HG03066 (cell line): ENCODE measurements at regions not wholly inside any gene's neighbourhood (a gene's known extent, or its start where the extent isn't known, plus 50 kb on each side); places are given as distances from the start of the nearest gene placed in this dataset.
"Not testable (repeated sequence)": the region's sequence is repeated elsewhere in the genome, so short reads cannot be mapped to it uniquely, and the experiment has no call there.

Source experiments
- ATAC-seq: cut with Tn5 transposase; IDR thresholded peaks from one replicate; pipeline ENCODE4 v1.9.1; 2021; ENCODE audit warnings: low read depth; ENCODE audit not compliant: unreplicated experiment

- no peak for ATAC-seq
Measured at GRCh38 chr7:125195156-125195555, 265.5 kb upstream of the POT1 start.

GRCh38 chr7:125193263-125193662 lies 263.6 kb upstream of the POT1 start:
- ATAC-seq: no peak

DNA sequence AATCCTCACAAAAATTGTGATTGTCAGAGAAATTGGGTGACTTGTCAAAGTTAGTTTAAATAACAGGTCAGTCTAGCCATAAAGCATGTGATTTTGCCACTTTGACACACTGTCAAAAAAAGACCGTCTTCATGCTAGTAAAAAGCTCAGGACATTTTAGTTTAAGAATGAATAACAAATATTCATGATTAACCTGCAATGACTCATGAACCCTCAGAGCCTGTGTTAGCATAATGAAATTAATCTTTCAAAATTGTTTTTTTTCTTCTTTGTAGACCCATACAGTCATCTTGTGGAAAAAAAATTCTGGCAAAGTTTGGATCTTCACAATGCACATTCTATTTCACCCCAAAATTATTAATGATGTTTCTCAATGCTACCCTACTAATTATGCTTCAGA lies 255.2 kb upstream of the POT1 start:
- ATAC-seq: no peak

- ATAC-seq: not testable (repeated sequence)
Measured at GRCh38 chr7:125181569-125182267, 252.1 kb upstream of the POT1 start.

DNA sequence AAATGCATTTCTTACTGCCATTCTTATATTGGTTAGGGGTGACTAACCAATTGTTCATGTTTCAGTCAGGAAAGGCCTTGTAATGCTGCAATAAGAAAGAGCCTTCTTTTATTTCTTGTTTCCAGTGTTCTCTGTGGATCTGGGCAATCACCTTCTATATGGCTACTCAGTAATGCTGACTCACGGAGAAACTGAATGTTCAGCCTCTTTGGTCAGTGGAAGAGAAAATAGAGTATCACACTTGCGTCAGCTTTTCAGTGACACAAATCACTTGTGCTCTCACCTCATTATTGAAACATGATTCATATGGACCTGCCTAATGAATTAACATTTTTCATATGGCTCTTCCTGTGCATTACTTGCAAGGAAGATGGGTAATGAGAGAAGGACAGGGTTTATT lies 243.9 kb upstream of the POT1 start:
- ATAC-seq: no peak

GRCh38 chr7:125169088-125169487 lies 239.5 kb upstream of the POT1 start:
- no peak for ATAC-seq

DNA sequence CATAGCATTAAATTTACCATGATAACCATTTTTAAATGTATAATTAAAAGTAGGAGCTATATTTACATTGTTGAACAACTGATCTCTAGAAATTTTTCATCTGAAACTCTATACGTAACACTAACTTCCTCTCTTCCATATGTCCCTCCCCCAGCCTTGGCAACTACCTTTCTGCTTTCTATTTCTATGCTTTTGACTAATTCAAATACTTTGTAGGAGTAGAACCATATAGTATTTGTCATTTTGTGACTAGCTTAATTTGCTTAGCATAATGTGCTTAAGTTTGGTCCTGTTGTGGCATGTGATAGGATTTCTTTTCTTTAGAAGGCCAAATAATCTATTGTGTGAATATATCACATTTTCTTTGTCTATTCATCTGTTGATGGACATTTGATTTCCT lies 225.3 kb upstream of the POT1 start:
- ATAC-seq: no peak

DNA sequence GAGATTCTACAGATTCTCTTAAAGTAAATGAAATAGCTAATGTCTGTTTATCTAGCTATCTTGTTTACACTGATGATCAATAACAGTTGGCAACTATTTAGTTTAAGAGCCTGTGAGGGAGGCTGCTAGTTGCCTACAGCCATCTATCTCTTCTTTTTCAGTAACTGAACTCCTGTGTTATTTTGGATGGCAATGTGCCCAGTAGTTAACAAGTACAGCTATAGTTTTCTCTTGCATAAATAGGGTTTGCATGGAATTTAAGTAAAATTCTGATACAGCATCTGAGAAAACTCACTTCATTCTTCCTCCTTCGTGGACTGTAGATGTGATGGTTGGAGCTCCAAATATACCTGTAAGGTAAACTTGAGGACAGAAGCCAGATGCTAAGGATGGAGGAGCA lies 219.5 kb upstream of the POT1 start:
- no peak for ATAC-seq

DNA sequence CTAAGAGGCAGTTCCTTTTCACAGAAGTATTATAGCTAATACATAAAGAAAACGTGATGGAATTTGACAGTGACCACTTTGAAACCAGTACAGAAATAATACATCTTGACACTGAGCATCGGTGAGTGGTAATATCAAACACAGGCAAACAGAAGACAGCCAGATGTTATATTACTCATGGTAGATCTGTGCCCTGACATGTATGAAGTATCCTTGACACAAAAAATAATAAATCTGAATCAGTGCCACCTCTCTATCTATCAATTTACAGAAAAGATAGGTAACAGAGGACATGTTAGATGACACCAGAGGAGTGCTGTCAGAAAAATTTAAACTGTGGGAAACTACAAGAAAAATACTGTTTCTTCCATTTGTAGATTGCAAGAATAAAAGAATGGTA lies 217.4 kb upstream of the POT1 start:
- ATAC-seq: no peak

DNA sequence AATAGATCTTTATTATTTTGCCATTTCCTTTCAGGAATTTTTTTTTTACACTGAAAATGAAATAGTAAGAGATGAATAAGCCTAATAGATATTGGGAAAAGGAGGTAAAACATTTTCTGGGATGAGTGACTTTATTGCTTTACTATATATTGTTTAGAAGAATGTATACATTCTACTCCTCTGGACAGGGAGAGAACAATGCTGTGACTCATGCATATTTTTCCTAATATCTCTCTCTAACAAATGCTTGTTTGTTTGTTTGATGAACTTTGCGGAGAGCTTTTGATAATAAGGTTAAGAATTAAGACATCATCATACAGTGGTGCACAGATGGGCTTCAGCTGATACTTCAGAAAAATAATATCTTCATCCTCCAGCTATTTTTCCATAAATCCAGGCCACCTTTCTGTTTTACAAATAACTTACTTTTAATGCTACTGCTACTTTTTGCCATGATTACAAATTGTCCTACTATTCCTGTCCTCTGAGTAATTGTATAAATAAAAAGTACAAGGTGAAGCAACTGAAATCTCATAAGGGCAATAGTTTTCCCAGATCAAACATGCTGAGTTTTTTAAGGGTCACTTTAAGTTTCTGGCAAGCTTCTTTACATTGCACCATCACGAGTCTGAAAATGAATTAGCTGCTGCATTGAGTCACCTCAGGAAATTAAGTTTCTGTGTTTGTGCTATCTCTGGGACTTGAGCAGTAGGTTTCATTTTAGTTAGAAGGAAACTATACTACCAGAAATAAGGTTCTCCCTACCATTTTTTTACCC lies 207.3 kb upstream of the POT1 start:
- no peak for ATAC-seq

- ATAC-seq: no peak
Measured at GRCh38 chr7:125136341-125136740, 206.7 kb upstream of the POT1 start.

GRCh38 chr7:125130173-125130572 lies 200.5 kb upstream of the POT1 start:
- ATAC-seq: no peak

DNA sequence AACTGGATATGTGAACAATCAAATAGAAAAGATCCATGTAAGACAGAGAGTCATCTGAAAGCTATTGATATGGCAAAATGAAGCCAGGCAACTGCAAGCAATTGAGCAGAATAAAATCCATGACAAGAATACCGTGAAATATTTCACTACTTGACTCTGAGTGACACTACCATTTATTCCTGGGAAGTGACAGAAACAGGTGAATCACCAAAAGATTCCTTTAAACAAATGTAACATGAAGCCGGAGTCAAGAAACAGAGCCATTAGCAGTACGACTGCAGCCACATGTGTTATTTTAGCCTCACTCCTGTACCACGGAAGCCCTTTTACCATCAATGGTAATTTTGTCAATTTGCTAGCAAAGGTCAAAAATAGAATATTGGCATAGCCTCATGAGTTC lies 197.7 kb upstream of the POT1 start:
- ATAC-seq: no peak

GRCh38 chr7:125126376-125126775 lies 196.8 kb upstream of the POT1 start:
- ATAC-seq: no peak

DNA sequence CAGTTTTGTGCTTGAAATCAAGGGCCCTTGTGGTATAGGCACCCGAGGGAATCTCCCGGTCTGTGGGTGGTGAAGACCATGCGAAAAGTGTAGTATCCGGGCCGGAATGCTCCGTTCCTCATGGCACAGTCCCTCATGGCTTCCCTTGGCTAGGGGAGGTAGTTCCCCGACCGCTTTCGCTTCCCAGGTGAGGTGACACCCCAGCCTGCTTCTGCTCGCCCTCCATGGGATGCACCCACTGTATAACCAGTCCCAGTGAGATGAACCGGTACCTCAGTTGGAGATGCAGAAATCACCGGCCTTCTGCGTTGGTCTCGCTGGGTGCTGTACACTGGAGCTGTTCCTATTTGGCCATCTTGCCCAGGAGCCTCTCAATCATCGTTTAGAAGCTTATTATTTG lies 195.7 kb upstream of the POT1 start:
- no peak for ATAC-seq

GRCh38 chr7:125122173-125122572 lies 192.5 kb upstream of the POT1 start:
- no peak for ATAC-seq

GRCh38 chr7:125119559-125120115 lies 190.0 kb upstream of the POT1 start:
- ATAC-seq: no peak

DNA sequence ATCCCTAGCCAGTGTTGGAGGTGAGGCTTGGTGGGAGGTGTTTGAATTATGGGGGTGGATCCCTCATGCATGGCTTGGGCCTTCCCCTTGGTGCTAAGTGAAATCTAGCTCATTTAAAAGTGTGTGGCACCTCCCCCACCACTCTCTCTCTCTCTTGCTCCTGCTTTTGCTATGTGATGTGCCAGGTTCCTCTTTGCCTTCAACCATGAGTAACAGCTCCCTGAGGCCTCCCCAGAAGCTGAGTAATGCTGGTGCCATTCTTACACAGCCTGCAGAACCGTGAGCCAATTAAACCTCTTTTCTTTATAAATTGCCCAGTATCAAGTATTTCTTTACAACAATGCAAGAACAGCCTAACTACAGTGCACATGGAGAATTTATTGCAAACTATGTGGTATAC lies 188.8 kb upstream of the POT1 start:
- no peak for ATAC-seq

GRCh38 chr7:125112850-125113249 lies 183.2 kb upstream of the POT1 start:
- ATAC-seq: no peak

- ATAC-seq: no peak
Measured at GRCh38 chr7:125099519-125099918, 169.9 kb upstream of the POT1 start.

DNA sequence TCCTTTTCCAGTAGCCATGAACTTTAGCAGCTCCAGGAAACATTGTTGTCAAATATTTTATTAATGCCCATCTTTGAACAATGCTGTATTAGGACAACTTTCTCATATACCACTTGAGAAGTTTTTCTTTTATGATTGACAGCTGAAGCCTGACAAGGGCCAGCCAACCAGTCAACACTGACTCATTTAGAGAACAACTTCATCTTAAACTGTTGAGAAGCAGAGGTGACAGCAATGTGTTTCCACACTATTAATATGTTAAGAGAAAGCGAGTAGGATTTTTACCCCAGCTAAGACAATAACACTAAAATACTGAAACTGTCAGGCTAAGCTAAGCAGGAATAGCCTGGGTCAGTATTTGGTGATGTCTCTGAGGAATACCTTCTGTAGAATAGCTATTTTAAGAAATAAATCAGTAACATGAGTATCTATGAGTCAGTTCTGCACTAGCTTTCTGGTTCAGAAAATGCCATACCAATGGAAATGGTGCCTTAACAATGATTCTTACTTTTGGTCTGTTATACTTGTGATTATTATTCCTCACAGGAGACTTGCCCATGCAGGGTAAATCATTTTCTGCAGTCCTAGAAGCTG lies 168.8 kb upstream of the POT1 start:
- ATAC-seq: peak; percentile 57

DNA sequence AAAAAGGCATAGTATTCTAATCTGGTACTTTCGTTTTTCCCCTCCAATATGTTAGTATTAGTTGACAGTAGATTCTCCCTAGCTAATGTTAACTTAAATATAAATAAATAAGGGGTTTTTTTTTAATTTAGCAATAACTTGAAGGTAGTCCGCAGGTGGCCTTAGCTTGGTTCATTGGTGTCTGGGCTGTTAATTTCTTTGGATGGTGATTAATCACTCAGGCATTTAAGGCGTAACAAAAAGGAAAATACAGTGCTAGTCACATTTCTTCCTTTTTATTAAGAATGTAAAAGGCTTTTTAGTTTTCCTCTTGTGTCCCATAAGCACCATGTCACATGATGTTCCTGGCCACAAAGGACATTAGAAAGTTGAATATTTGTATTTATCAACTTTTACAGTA lies 161.0 kb upstream of the POT1 start:
- ATAC-seq: no peak
